NCI-H146 treated with DMSO at 0.1 percent for 48 hours (cell line): ENCODE measurements at regions not wholly inside any gene's neighbourhood (a gene's known extent, or its start where the extent isn't known, plus 50 kb on each side); places are given as distances from the start of the nearest gene placed in this dataset.

Experiments
- DNase-seq: peaks from one replicate; lab custom pipeline; 2025; ENCODE audit not compliant: unreplicated experiment; lab: John Stamatoyannopoulos, UW

DNA sequence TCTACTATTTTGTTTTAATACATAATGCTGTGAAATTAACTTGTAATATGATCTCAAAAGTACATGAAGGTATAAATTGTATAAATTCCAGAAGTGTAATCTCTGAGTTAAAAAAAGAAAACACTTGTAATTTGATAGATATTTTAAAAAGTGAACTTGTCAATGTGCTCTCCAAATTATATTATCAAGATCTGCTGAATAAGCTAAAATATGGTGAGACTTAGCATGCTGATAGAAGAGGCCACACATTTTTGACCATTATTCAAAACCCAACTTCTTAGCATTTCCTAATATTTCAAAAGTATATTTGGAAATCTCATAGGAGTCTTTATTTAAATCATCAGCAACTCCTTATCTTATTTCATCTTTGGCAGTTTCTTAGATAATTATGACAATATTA, 657.1 kb upstream of the BOD1L1 start:
- no peak for DNase-seq

- no peak for DNase-seq
These were observed 662.2 kb upstream of the BOD1L1 start for GRCh38 chr4:14289708-14290107.

DNA sequence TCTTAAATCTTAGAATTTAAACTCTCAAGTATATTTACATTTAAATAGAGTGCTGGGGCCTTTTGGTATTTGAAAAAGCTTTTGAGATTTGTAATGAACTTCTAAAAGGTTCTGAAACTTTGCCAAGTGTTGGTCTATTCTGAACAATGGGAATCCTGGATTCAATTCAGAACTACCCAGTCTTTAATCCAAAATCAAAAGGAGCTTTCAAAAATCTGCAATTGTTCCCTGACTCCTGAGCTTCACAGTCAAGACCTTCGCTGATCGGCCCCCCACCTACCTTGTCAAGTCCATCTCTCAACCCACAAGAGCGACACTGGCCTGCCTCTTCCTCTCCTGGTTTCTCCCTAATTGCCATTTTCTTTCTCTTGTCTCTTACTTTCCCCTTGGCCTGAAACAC, 666.1 kb upstream of the BOD1L1 start:
- no peak for DNase-seq

DNA sequence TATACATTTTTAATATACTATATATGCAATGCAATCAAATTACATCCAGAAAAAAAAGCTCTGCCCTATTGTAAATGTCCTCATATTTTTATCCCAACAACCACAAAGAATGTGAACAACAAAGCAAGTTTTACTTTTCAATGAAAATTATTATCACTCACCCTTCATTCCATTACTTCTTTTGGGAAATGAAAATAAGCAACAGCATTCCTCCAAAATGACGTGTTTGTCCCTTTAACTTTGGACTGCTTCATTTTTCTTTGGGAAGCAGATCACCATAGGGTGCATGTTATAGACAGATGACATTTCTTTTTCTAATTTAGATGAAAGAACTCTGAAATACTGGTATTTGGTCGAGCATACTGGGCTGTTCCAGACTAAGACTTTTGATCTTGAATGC, 667.1 kb upstream of the BOD1L1 start:
- no peak for DNase-seq

DNA sequence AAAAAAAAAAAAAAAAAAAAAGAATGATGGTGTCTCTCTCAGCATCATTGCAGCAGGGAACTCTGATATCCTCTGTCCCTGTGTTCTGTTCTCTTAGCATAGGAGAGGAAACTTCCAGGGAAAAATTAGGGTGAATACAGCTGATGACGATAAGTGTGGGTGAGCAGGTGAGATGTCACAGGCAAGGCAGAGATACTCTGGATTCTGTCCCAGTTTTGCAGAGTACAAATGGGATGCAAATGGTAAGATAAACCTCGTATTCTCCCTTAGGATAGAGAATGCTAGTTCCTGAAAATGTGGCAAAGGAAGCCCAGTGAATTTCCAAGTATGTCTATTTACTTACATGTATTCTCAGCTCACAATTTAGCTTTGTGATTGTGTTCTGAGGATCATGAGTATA, 671.6 kb upstream of the BOD1L1 start:
- peak; percentile 7 for DNase-seq

- no peak for DNase-seq
These were observed 674.5 kb upstream of the BOD1L1 start for GRCh38 chr4:14302021-14302420.

DNA sequence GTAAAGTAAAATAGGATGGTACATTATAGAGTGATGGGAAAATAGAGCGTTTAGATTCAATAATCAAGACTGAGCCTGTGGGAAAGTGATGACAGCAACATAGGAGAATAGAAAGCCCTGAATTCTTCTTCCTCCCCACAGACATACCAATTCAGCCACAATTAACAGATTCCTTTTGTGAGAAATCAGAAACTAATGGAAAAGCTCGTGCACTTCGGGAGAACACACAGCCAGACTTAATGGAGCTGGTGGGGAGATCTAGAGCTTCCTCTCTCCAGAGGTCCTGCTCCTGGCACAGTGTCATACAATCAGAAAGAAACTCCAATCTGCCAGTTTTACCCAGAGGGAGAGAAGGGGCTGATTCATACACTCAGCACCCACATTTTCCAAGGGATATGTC, 676.3 kb upstream of the BOD1L1 start:
- DNase-seq = no peak

DNA sequence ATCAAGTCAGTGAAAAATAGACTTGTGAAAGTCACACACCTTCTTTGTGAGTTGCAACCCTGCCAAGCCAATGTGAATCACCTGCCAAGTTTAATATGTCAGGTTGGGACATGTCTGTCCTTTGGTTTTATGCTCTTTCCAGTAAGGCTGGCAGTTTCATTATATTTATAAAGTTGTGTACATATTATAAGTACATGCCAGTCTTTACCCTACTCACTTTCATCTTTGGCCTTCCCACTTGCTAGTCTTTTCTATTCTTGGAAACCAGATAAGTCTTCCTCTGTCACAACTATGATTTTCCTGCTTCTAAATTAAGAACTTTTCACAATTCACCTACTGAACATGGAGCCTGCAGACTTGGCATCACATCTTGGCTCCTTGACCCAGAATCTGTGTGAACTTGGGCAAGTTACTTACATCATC, 680.7 kb upstream of the BOD1L1 start:
- DNase-seq = no peak

DNA sequence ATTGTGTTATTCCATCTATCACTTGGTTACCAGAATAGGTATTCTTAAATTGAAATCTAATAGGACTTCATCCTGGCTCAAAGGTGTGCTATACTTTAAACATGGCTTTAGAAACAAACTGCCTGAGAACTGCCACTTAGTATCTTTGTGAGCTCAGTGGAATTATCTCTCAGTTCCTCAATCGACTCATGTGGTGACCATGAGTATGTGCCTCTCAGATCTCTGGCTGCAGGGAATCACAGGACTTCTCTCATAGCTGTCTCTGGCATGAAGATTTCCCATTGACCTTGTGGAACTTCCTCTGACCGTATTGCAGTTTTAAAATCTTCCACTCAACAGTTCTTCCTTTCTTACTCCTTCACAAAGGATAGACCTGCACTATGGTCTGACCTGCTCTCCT, 681.9 kb upstream of the BOD1L1 start:
- DNase-seq = no peak

DNA sequence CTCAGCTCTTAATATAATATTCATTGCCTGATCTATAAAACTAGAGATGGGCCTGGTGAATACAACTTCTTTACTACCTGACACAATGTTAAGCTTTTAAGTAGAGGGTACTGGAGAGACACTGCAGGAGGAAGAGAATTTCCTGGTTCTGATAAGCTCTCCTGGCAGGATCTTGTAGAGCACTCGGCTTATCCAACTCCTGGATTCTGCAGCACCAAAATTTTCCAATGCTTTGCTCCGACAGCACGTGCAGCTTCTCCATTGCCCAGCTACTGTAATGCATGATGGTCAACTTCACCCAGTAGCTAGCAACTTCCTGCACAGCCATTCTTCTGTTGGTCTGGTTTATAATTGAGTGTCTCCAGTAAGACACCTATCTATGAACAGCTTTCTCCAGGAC, 686.2 kb upstream of the BOD1L1 start:
- DNase-seq = no peak

- DNase-seq = no peak
These were observed 687.2 kb upstream of the CPEB2 start for GRCh38 chr4:14315129-14315528.

GRCh38 chr4:14317351-14317750, 684.9 kb upstream of the CPEB2 start:
- no peak for DNase-seq

DNA sequence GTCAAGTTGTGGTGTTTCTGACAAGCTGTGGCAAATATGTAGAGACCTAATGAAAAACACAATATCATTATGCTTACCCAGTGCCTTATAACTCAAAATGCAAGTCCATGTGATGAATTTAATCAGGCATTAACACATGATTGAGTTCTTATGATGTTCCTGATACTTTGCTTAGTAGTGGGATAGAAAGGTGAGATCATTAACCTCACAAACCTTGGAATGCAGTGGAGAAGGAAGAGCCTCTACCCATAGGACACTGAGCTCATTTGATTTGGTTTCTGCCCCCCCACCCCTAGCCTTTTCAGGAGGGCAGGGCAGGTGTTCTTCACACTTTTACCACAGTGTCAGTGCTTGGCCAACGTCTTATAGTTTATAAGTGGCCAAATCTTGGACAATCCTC, 683.6 kb upstream of the CPEB2 start:
- no peak for DNase-seq

- no peak for DNase-seq
These were observed 680.6 kb upstream of the CPEB2 start for GRCh38 chr4:14321723-14322122.

GRCh38 chr4:14323191-14323590, 679.1 kb upstream of the CPEB2 start:
- no peak for DNase-seq

- no peak for DNase-seq
These were observed 673.1 kb upstream of the CPEB2 start for GRCh38 chr4:14329228-14329627.

DNA sequence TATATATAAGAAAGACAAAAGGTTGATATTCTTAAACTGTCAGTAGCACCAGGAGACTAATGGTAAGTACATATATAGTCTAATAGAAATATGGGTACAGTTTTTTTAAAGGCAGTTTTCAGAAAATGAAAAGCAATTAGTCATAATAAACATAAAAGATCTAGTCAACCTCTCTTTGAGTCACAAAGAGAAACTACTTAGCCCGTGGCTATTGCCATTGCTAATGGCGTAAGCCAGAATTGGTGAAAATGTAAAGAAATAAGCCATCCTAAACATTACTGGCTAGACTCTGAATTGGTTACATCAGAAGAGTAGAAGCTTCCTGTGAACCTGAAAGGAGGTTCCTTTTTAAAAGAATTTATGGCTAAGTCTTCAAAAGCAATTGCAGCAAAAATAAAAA, 668.7 kb upstream of the CPEB2 start:
- no peak for DNase-seq

DNA sequence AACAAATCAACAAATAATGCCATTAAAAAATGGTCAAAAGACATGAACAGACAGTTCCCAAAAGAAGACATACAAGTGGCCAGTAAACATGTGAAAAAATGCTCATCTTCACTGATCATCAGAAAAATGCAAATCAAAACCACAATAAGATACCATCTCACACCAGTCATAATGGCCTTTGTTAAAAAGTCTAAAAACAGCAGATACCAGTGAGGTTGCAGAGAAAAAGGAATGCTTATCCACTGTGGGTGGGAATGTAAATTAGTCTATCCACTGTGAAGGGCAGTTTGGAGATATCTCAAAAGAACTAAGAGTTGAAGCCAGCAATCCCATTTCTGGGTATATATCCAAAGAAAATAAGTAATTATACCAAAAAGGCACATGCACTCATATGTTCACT, 668.1 kb upstream of the CPEB2 start:
- no peak for DNase-seq

DNA sequence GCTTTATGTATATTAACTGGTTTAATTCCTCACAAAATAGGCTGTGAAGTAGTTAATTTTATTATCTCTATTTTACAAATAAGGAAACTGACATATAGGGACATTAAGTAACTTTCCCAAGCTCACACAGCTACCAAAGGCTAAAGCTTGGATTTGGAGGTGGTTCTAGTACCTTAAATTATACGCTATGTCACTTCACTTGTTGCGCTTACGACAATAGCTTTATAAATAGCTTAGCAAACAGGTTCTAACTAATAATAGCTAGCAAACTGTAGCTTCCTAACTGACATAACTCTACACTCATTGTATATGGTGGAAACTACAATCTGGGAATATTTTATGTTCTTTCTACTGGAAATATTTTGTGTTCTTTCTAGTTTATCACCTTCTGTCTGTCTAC, 666.4 kb upstream of the CPEB2 start:
- no peak for DNase-seq

DNA sequence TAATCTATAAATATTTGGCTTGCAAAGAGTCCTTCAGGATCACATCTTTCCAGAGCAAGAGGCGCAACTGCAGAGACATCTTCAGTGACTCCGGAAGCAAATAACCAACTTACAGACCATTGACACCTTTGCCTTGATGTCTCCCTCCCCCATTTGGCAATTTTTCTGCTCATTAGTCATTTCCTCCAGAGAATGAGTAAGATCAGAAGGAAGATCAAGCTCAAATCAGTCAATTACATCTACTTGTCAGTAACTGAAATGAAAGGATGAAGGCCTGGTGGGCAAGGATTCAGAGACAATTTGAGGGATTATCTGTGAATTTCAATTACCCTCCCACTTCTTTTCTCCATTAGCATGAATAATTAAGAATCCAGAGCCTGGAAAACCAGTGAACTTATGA, 665.6 kb upstream of the CPEB2 start:
- DNase-seq = no peak

GRCh38 chr4:14337892-14338584, 664.2 kb upstream of the CPEB2 start:
- no peak for DNase-seq

- DNase-seq = no peak
These were observed 663.6 kb upstream of the CPEB2 start for GRCh38 chr4:14338585-14339265.

GRCh38 chr4:14339715-14340114, 662.6 kb upstream of the CPEB2 start:
- DNase-seq = no peak
